Upper lobe of left lung (tissue), 6 donors: ENCODE measurements at regions not wholly inside any gene's neighbourhood (a gene's known extent, or its start where the extent isn't known, plus 50 kb on each side); places are given as distances from the start of the nearest gene placed in this dataset.

Experiments
- ATAC-seq, 2 donors: fragments of 200-7000 bp; cut with Tn5 transposase; one replicate each; pipeline ENCODE4 v1.9.1; 2022; ENCODE audit warnings: mild to moderate bottlenecking in 2 of 2, moderate library complexity in 2 of 2; ENCODE audit not compliant: low FRiP score in 2 of 2
- DNase-seq, 2 donors: peaks; one replicate each; pipeline ENCODE4 v3.0.0-alpha.2; 2019 to 2020
- H3K27ac ChIP-seq, 4 donors: fragments of 200-600 bp; sonication (generic); one replicate each; pipeline ENCODE4 v1.5.1; 2016 to 2019
- H3K27me3 ChIP-seq, 4 donors: fragments of 200-600 bp; sonication (generic); one replicate each; pipeline ENCODE4 v1.5.1; 2017 to 2019
- H3K36me3 ChIP-seq, 4 donors: fragments of 200-600 bp; sonication (generic); one replicate each; pipeline ENCODE4 v1.5.1; 2016 to 2019
- H3K4me1 ChIP-seq, 4 donors: fragments of 200-600 bp; sonication (generic); one replicate each; pipeline ENCODE4 v1.5.1; 2018 to 2019
- H3K4me3 ChIP-seq, 4 donors: fragments of 200-600 bp; sonication (generic); one replicate each; pipeline ENCODE4 v1.5.1; 2017 to 2019; ENCODE audit warnings: mild to moderate bottlenecking in 2 of 4, moderate library complexity in 1 of 4
- H3K9me3 ChIP-seq, 4 donors: fragments of 200-600 bp; sonication (generic); one replicate each; pipeline ENCODE4 v1.5.1; 2018 to 2019
- EP300 ChIP-seq, 4 donors: sonication (generic); formaldehyde crosslinking; IDR thresholded peaks; one replicate each; pipeline ENCODE4 v1.5.1; 2017; ENCODE audit warnings: antibody characterized with exemption in 4 of 4, control low read depth in 2 of 4
- POLR2A ChIP-seq, 4 donors: fragments of 450-650 bp; IDR thresholded peaks; one replicate each; pipeline ENCODE4 v1.5.1; 2016 to 2017; ENCODE audit warnings: antibody characterized with exemption in 4 of 4, mild to moderate bottlenecking in 2 of 4
- POLR2AphosphoS5 ChIP-seq, 2 donors: sonication (generic); formaldehyde crosslinking; IDR thresholded peaks; one replicate each; pipeline ENCODE4 v1.5.1; 2017; ENCODE audit warnings: antibody characterized with exemption in 2 of 2
- WGBS, 2 donors: methylation state at CpG; one replicate each; pipeline ENCODE4 v1.1.5; 2017 to 2018; 5-methylcytosine and 5-hydroxymethylcytosine counted together
- TF ChIP-seq, protein P1 (sequence below), 6 experiments: fragments of 450-650 bp in 4 of 6; fragments of 200-600 bp in 2 of 6; sonication (generic) in 2 of 6; IDR thresholded peaks; one replicate each; pipeline ENCODE4 v1.5.1; 2016 to 2019; ENCODE audit warnings: antibody characterized with exemption in 6 of 6
- donor health status: DM: no; HTN: no; CAD: no; lungs with moderate emphysema.
- donor health status: DM: no; HTN: yes; CAD: no; lungs with severe emphysema.

DNA sequence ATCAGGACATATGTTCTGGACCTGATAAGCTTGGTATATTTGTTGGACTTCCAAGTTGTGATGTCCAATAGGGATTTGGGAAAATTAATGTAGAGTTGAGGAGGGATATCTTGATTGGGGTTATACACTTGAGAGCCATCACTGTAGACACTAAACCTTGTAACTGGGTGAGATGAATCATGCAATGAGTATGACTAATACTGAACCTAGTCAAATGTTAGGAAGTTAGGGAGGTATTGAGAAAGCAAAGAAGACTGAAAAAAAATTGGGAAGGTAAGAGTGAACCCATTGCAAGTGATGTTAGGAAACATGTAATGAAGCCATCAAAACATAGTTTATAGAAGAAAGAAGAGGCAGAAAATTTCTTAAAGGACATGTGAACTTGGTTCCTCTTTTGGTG is 668.4 kb upstream of the CDH9 start:
- TF ChIP-seq POLR2A (IDR thresholded peaks at IDR 0.05) (no peak), POLR2AphosphoS5 (IDR thresholded peaks at IDR 0.05) (no peak), EP300 (IDR thresholded peaks at IDR 0.05) (no peak)
- TF ChIP-seq, protein P1, sequence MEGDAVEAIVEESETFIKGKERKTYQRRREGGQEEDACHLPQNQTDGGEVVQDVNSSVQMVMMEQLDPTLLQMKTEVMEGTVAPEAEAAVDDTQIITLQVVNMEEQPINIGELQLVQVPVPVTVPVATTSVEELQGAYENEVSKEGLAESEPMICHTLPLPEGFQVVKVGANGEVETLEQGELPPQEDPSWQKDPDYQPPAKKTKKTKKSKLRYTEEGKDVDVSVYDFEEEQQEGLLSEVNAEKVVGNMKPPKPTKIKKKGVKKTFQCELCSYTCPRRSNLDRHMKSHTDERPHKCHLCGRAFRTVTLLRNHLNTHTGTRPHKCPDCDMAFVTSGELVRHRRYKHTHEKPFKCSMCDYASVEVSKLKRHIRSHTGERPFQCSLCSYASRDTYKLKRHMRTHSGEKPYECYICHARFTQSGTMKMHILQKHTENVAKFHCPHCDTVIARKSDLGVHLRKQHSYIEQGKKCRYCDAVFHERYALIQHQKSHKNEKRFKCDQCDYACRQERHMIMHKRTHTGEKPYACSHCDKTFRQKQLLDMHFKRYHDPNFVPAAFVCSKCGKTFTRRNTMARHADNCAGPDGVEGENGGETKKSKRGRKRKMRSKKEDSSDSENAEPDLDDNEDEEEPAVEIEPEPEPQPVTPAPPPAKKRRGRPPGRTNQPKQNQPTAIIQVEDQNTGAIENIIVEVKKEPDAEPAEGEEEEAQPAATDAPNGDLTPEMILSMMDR (IDR thresholded peaks at IDR 0.05): no peak
- ATAC-seq (no peak), DNase-seq (no peak)
- no peak overlapping the region for H3K27ac ChIP-seq
- H3K4me3 ChIP-seq: no peak overlapping the region
- H3K36me3 ChIP-seq: no peaks in the 10 kb centered on the region
- H3K27me3 ChIP-seq: no peaks in the 10 kb centered on the region
- H3K9me3 ChIP-seq: no peaks in the 10 kb centered on the region
- no peaks in the 10 kb centered on the region for H3K4me1 ChIP-seq

DNA sequence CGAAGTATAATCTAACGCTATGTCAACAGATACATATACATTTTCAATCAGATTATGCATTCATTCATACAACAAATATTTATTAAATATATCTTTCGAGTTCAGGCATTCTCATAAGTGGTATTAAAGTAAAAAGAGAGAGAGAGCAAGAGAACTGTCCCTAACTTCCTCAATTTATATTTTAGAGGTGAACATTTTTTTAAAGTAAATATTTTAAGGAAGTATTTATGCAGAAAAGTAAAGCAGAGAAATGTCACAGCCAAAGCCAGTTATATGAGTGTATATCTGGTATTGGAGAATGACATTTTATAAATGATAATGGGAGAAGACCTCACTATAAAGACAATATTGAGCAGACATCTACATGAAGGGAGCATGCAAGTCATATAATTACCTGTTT is 667.3 kb upstream of the CDH9 start:
- H3K4me1 ChIP-seq: no peaks in the 10 kb centered on the region

DNA sequence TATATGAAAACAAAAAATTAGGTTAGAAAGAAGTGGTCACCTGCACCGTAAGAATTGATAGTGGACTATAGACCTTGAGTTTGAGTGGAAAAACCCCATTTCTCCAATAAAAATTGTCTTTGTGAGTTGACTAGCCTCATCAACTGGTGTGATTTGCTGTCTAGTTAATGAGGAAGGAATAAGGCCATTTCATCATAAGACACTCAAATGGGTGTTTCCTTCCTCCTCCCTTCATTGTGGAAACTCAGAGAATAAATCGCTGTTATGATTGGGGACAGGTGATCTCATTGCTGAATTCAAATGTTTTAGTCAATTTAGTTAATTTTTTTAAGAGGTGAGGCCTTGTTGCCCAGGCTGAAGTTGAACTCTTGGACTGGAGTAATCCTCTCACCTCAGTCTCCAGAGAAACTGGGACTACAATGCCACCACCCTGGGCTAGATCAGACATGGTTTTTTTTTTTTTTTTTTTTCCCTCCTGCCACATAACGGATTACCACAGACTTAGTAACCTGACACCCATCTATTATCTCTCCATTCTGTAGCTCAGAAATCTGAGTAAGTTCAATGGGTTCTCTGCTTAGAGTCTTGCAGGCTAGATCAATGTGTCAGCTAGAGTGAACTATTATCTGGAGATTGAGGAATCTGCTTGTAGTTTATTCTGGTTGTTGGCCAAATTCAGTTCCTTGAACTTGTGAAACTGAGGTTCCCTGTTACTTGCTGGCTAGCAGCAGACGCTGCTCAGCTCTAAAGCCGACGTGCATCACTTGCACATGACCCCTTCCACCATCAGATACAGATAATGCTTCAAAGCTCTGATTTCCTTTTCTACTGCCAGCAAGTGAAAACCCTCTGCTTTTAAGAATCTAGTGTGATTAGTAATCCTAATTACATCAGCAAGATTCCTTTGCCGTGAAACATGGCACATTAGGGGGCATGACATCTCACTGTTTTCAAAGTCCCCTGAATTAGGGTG is 663.8 kb upstream of the CDH9 start:
- no peak overlapping the region for H3K4me3 ChIP-seq
- WGBS, 2 donors: 45 to 64% methylated on average over 7 of the region's 7 CpGs
- no peaks in the 10 kb centered on the region for H3K4me1 ChIP-seq
- H3K27me3 ChIP-seq: no peaks in the 10 kb centered on the region
- DNase-seq: no peak
- H3K9me3 ChIP-seq: no peaks in the 10 kb centered on the region
- H3K27ac ChIP-seq: no peak overlapping the region
- no peak for ATAC-seq
- TF ChIP-seq, protein P1 (IDR thresholded peaks at IDR 0.05): no peak
- TF ChIP-seq POLR2A (IDR thresholded peaks at IDR 0.05) (no peak), EP300 (IDR thresholded peaks at IDR 0.05) (no peak), POLR2AphosphoS5 (IDR thresholded peaks at IDR 0.05) (no peak)
- H3K36me3 ChIP-seq: no peaks in the 10 kb centered on the region

More for the DNA sequence above, 667.3 kb upstream of the CDH9 start:
- no peaks in the 10 kb centered on the region for H3K27me3 ChIP-seq
- 64 to 74% methylated on average over 3 of the region's 3 CpGs for WGBS, 2 donors
- H3K27ac ChIP-seq: no peak overlapping the region
- no peaks in the 10 kb centered on the region for H3K36me3 ChIP-seq
- ATAC-seq (no peak), DNase-seq (no peak)
- H3K4me3 ChIP-seq: no peak overlapping the region
- TF ChIP-seq POLR2A (IDR thresholded peaks at IDR 0.05) (no peak), EP300 (IDR thresholded peaks at IDR 0.05) (no peak)
- TF ChIP-seq, protein P1 (IDR thresholded peaks at IDR 0.05): no peak
- H3K9me3 ChIP-seq: no peaks in the 10 kb centered on the region

DNA sequence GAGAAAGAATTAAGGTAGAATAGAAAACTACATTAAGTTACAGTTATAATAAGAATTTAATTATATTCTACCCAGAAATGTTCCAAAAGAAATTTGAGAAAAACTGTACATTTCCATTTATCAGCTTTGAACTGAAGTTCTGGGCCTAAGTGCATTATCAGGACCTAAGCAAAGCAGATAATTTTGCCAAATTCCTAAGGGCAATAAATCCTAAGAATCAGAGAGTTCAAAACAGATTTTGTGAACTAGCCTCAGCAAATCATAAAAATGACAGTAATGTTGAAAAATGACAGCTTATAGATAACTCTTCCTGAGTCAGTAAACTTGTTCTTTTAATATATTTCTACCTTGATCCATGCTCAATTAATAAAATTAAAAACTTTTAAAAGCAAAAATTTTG is 662.1 kb upstream of the CDH9 start:
- H3K27ac ChIP-seq: no peak overlapping the region
- no peaks in the 10 kb centered on the region for H3K4me1 ChIP-seq
- no peak for ATAC-seq
- no peaks in the 10 kb centered on the region for H3K27me3 ChIP-seq
- no peak for DNase-seq
- no peak for TF ChIP-seq EP300 (IDR thresholded peaks at IDR 0.05)
- TF ChIP-seq POLR2AphosphoS5 (IDR thresholded peaks at IDR 0.05): no peak
- TF ChIP-seq, protein P1 (IDR thresholded peaks at IDR 0.05): no peak
- no peak for TF ChIP-seq POLR2A (IDR thresholded peaks at IDR 0.05)
- no peaks in the 10 kb centered on the region for H3K36me3 ChIP-seq
- no peaks in the 10 kb centered on the region for H3K9me3 ChIP-seq
- H3K4me3 ChIP-seq: no peak overlapping the region

DNA sequence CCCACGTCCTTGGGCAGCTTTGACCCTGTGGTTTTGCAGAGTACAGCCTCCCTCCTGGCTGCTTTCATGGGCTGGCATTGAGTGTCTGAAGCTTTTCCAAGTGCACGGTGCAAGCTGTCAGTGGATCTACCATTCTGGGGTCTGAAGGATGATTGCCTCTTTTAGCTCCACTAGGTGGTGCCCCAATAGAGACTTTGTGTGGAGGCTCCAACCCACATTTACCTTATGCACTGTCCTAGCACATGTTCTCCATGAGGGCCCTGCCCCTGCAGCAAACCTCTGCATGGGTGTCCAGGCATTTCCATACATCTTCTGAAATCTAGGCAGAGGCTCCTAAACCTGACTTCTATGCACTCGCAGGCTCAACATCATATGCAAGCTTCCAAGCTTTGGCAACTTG is 644.2 kb upstream of the CDH9 start:
- ATAC-seq: no peak
- no peak for DNase-seq
- no peaks in the 10 kb centered on the region for H3K36me3 ChIP-seq
- H3K27me3 ChIP-seq: no peaks in the 10 kb centered on the region
- no peaks in the 10 kb centered on the region for H3K4me1 ChIP-seq
- no peak overlapping the region for H3K27ac ChIP-seq
- H3K9me3 ChIP-seq: no peaks in the 10 kb centered on the region
- no peak overlapping the region for H3K4me3 ChIP-seq
- 76 to 80% methylated on average over 3 of the region's 3 CpGs for whole genome bisulfite sequencing, 2 donors
- TF ChIP-seq EP300 (IDR thresholded peaks at IDR 0.05): no peak
- no peak for TF ChIP-seq POLR2AphosphoS5 (IDR thresholded peaks at IDR 0.05)
- TF ChIP-seq, protein P1 (IDR thresholded peaks at IDR 0.05): no peak
- TF ChIP-seq POLR2A (IDR thresholded peaks at IDR 0.05): no peak
